Osteocyte (in vitro differentiated cells): ENCODE measurements at regions not wholly inside any gene's neighbourhood (a gene's known extent, or its start where the extent isn't known, plus 50 kb on each side); places are given as distances from the start of the nearest gene placed in this dataset.
A peak's percentile ranks its signal among the peaks of the same experiment; 100 is the strongest.

Experiments used
- DNase-seq: peaks from one replicate; pipeline ENCODE4 v3.0.0; 2021; ENCODE audit warnings: mixed read lengths; ENCODE audit not compliant: unreplicated experiment; ENCODE audit errors: extremely low spot score
- H3K27ac Mint-ChIP-seq: one replicate; pipeline ENCODE4 v1.8.0; 2021; ENCODE audit warnings: mild to moderate bottlenecking, mixed read lengths; ENCODE audit not compliant: unreplicated experiment
- H3K27me3 Mint-ChIP-seq: one replicate; pipeline ENCODE4 v1.8.0; 2021; ENCODE audit warnings: mixed read lengths; ENCODE audit not compliant: unreplicated experiment
- H3K36me3 Mint-ChIP-seq: one replicate; pipeline ENCODE4 v1.8.0; 2021; ENCODE audit warnings: mixed read lengths; ENCODE audit not compliant: unreplicated experiment
- H3K4me1 Mint-ChIP-seq: one replicate; pipeline ENCODE4 v1.8.0; 2021; ENCODE audit warnings: mixed read lengths; ENCODE audit not compliant: unreplicated experiment
- H3K4me3 Mint-ChIP-seq: one replicate; pipeline ENCODE4 v1.8.0; 2021; ENCODE audit warnings: mild to moderate bottlenecking, moderate library complexity, mixed read lengths; ENCODE audit not compliant: unreplicated experiment
- H3K9me3 Mint-ChIP-seq: one replicate; pipeline ENCODE4 v1.8.0; 2021; ENCODE audit warnings: mixed read lengths; ENCODE audit not compliant: unreplicated experiment
- CTCF ChIP-seq: fragments of 200-600 bp; sonication (generic); IDR thresholded peaks from 2 replicates; pipeline ENCODE4 v1.5.0; 2021; ENCODE audit warnings: antibody characterized with exemption, mild to moderate bottlenecking, moderate library complexity

GRCh38 chr10:64732372-64732957 lies 1211.3 kb downstream of the REEP3 start:
- TF ChIP-seq CTCF = no peak

GRCh38 chr10:64733980-64734379 lies 1212.8 kb downstream of the REEP3 start:
- peaks cover 5% of the 10 kb centered on the region for H3K9me3 Mint-ChIP-seq
- H3K27me3 Mint-ChIP-seq = peaks cover 6% of the 10 kb centered on the region
- TF ChIP-seq CTCF = peak; percentile 54
- no peak overlapping the region for H3K4me3 Mint-ChIP-seq
- H3K27ac Mint-ChIP-seq = no peak overlapping the region
- no peaks in the 10 kb centered on the region for H3K36me3 Mint-ChIP-seq
- H3K4me1 Mint-ChIP-seq = peaks cover 2% of the 10 kb centered on the region
- DNase-seq = no peak

More at GRCh38 chr10:64732372-64732957, 1211.3 kb downstream of the REEP3 start:
- H3K4me1 Mint-ChIP-seq = peaks cover 2% of the 10 kb centered on the region
- no peak for DNase-seq
- peaks cover 5% of the 10 kb centered on the region for H3K9me3 Mint-ChIP-seq
- H3K27me3 Mint-ChIP-seq = peaks cover 2% of the 10 kb centered on the region
- no peaks in the 10 kb centered on the region for H3K36me3 Mint-ChIP-seq
- no peak overlapping the region for H3K4me3 Mint-ChIP-seq
- no peak overlapping the region for H3K27ac Mint-ChIP-seq

DNA sequence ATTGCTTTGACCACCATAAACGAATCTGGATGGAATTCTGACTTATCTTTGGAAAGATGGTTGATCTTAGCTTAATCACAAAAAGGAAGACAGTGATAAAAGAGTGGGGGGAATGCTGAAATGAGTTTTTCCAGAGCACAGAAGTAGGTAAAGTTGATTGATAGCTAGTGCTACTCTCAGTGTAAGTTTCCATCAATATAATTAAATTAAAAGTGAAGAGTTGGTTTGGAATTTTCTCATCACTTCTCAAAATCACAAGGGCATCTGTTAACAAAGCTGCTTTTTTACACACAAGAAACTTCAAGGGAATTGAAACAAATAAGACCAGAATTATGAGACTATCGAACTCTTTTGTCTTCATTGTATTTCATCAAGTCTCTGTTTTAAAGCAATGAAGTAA lies 1217.3 kb downstream of the REEP3 start:
- H3K27me3 Mint-ChIP-seq = peaks cover 3% of the 10 kb centered on the region
- TF ChIP-seq CTCF = no peak
- H3K4me3 Mint-ChIP-seq = no peak overlapping the region
- no peaks in the 10 kb centered on the region for H3K4me1 Mint-ChIP-seq
- DNase-seq = no peak
- peaks cover 5% of the 10 kb centered on the region for H3K9me3 Mint-ChIP-seq
- H3K27ac Mint-ChIP-seq = no peak overlapping the region
- no peaks in the 10 kb centered on the region for H3K36me3 Mint-ChIP-seq

- DNase-seq = no peak
- H3K36me3 Mint-ChIP-seq = no peaks in the 10 kb centered on the region
- peaks cover 3% of the 10 kb centered on the region for H3K27me3 Mint-ChIP-seq
- H3K4me1 Mint-ChIP-seq = no peaks in the 10 kb centered on the region
- no peaks in the 10 kb centered on the region for H3K9me3 Mint-ChIP-seq
- no peak for TF ChIP-seq CTCF
- H3K4me3 Mint-ChIP-seq = no peak overlapping the region
- H3K27ac Mint-ChIP-seq = no peak overlapping the region
Observed at GRCh38 chr10:64745565-64745964, 1224.4 kb downstream of the REEP3 start.

DNA sequence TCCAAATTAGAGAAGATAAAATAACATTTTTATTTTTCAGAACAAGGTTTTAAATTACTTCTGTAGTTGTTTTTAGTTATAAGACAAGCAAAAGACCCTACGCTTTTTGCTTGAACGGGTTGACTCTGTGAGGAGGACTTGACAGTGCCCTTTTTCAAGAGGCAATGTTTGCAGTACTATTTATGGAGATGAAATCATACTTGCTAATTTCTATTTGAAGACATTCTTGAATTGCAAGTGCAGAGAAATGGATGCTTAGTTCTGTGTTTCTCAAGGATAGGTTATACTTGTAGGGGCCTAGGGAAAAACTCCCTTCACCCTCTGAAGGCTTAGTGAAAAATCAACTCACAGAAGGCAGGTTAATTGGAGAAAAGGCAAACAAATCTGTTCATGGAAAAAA lies 1229.5 kb downstream of the REEP3 start:
- Mint-ChIP-seq H3K4me1 (no peaks in the 10 kb centered on the region), H3K36me3 (no peaks in the 10 kb centered on the region), H3K9me3 (no peaks in the 10 kb centered on the region), H3K27me3 (peaks cover 4% of the 10 kb centered on the region), H3K27ac (no peak overlapping the region), H3K4me3 (no peak overlapping the region)
- no peak for DNase-seq
- TF ChIP-seq CTCF = no peak
